AG10803 (cell line): ENCODE measurements at regions not wholly inside any gene's neighbourhood (a gene's known extent, or its start where the extent isn't known, plus 50 kb on each side); places are given as distances from the start of the nearest gene placed in this dataset.

Source experiments
- DNase-seq: peaks from one replicate; pipeline ENCODE4 v3.0.0; 2010; ENCODE audit warnings: low read depth
- H3K4me3 ChIP-seq: 2 replicates; pipeline ENCODE4 v1.5.1; 2011; ENCODE audit warnings: mild to moderate bottlenecking, low read length, control low read depth
- TF ChIP-seq, protein P1 (sequence below): conservative IDR thresholded peaks from 2 replicates; pipeline ENCODE4 v1.5.1; 2011; ENCODE audit warnings: mild to moderate bottlenecking, low read length, control low read depth, inconsistent platforms

DNA sequence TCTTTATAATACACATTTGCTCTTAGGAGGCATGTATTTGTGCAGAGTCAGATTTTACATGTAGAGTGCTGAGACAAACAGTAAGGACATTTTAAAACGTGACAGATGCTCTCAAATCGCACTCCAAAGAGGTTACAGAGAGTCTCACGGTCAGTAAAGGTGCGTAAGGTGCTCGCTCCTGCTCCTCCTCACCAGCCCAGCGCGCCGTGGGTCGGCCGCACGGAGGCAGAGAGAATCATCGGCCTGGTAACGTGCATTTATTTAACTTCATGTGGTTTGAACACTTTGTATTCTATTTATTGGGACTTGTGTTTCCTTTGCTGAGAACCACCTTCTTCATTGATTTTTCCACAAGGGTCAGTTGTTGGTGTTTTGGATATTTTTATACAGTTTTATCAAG, 900.1 kb downstream of the BRD1 start:
- H3K4me3 ChIP-seq: no peak overlapping the region
- TF ChIP-seq, protein P1, sequence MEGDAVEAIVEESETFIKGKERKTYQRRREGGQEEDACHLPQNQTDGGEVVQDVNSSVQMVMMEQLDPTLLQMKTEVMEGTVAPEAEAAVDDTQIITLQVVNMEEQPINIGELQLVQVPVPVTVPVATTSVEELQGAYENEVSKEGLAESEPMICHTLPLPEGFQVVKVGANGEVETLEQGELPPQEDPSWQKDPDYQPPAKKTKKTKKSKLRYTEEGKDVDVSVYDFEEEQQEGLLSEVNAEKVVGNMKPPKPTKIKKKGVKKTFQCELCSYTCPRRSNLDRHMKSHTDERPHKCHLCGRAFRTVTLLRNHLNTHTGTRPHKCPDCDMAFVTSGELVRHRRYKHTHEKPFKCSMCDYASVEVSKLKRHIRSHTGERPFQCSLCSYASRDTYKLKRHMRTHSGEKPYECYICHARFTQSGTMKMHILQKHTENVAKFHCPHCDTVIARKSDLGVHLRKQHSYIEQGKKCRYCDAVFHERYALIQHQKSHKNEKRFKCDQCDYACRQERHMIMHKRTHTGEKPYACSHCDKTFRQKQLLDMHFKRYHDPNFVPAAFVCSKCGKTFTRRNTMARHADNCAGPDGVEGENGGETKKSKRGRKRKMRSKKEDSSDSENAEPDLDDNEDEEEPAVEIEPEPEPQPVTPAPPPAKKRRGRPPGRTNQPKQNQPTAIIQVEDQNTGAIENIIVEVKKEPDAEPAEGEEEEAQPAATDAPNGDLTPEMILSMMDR: no peak
- no peak for DNase-seq

DNA sequence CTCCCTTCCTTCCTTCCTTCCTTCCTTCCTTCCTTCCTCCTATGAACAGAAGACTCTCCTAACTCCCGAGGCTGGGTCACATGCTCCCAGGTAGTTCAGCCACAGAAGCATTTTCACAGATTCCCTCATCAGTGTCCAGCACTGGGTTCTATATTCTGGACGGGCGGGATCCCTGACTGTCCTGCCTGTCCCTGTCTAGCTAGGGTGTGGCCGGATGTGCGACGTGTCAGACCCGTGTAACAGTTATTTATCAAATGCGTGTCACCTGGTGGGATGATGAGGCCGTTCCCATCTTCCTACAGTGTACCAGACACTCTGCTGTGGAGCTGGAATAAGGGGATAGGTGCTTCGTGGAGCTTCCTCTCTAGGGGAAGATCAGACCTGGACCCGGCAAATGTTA, 901.0 kb downstream of the BRD1 start:
- TF ChIP-seq, protein P1: no peak
- H3K4me3 ChIP-seq: no peak overlapping the region
- no peak for DNase-seq

DNA sequence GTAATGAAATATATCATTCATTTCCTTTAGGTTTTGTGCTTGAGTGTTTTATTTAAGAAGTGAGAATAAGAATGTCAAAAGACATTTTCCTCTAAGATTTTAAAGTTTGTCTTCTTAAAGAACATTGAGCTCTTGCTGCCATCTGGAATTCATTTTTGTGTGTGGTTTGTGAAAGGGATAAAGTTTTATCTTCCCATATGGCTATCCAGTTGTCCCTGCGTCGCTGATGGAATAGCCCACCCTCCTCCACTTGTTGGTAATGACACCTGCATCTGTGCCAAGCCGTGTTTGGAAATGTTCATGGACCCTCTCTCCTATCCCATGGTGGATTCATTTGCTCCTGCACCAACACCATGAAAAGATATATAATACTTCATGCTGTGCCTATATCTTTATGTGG, 901.5 kb downstream of the BRD1 start:
- TF ChIP-seq, protein P1: no peak
- DNase-seq: no peak
- H3K4me3 ChIP-seq: no peak overlapping the region

DNA sequence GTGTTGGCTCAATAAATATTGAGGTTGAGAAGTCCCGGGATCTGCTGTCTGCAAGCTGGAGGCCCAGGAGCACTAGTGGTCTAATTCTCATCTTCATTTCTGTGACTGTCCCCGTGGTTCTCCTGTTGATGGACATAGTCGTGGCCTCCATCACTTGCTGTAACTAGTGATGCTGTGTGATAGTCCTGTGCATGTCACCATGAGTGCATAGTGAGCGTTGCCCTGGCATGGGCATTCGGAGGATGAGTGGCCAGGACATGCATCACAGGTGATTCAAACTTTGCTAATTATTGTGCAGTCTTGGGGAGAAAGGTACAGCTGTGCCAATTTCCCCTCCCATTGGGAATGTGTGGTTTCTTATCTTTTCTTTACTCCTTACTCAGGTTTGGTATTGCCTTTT, 902.2 kb downstream of the BRD1 start:
- TF ChIP-seq, protein P1: no peak
- no peak for DNase-seq
- H3K4me3 ChIP-seq: no peak overlapping the region

DNA sequence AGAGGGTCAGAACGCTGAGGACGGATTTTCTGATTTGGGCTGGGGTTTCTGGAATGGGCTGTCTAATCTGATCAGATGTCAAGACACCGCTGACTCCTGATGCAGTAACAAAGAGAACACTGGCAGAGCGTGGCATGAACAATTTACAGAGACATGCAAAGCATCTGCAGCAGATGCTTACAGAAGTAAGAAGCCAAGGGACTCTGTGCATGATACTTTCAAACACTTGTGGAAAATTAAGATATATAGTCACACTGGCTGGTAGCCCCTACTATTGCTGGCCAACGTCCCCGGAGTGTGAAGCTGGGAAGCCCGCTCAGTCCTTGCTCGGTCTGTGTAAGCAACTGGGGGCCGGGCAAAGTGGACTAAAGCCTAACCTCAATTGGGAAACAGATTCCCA, 903.7 kb downstream of the BRD1 start:
- H3K4me3 ChIP-seq: no peak overlapping the region
- TF ChIP-seq, protein P1: no peak
- no peak for DNase-seq

DNA sequence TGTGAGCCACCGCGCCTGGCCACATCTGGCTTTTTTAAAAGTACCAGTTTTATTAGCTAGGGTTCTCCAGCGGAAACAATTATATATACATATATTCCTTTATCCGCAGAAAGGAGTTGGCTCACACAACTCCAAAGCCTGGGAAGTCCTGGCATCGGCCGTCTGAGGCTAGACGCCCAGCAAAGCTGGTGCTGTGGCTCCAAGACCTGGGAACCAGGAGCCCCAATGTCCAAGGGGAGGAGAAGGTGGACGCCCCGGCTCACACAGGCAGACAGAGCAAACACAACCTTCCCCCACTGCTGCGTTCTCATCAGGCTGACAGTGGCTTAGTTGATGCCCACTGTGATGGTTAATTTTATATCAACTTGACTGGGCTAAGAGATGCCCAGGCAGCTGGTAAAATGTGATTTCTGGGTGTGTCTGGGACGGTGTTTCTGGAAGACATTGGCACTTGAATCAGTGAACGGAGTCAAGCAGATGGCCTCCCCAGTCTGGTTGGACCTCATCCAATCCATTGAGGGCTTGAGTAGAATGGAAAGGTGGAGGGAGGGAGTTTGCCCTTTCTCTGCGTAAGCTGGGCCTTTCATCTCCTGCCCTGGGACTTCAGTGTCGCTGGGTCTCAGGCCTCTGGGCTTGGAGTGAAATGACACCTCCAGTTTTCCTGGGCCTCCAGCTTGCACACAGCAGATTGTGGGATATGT, 904.4 kb downstream of the BRD1 start:
- no peak overlapping the region for H3K4me3 ChIP-seq
- DNase-seq: no peak
- TF ChIP-seq, protein P1: no peak

DNA sequence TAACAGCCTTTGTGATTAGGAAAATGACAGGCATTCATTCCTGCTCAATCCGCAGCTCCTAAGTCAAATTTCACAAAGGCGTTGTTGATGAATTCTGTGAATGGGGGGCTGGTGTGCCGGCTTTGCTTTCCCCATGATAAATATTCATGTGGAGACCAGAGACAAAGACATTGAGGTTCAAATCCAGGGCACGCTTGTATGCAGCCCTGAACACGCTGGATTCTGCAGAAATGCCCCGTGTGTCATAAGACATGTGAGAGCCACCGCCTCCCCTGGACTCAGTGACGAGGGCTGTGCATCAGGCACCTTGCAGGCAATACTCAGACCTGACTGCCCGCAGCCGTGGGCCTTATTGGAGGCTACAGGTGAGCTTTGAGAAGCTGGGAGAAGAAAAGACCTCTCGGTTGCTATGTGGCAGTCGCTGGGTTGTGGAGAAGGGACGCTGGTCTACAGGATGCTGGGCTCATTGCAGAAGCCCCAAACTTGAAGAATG, 906.2 kb downstream of the BRD1 start:
- TF ChIP-seq, protein P1: no peak
- DNase-seq: no peak
- no peak overlapping the region for H3K4me3 ChIP-seq
